Neural cell (in vitro differentiated cells): ENCODE measurements at regions not wholly inside any gene's neighbourhood (a gene's known extent, or its start where the extent isn't known, plus 50 kb on each side); places are given as distances from the start of the nearest gene placed in this dataset.

Experiments used
- H2AFZ ChIP-seq: fragments of 200-600, 300-800 bp; sonication (generic), shearing (Covaris generic); 2 replicates; pipeline ENCODE4 v1.6.0; 2014; ENCODE audit warnings: low read depth, mild to moderate bottlenecking, antibody characterized with exemption, low read length, moderate library complexity
- H3F3A ChIP-seq: fragments of 200-600 bp; shearing (Covaris generic); 2 replicates; pipeline ENCODE4 v1.6.1; 2016; ENCODE audit warnings: mild to moderate bottlenecking, moderate library complexity, mixed read lengths, antibody characterized with exemption, low read length; ENCODE audit not compliant: insufficient read depth, poor library complexity, severe bottlenecking
- H3K27ac ChIP-seq: fragments of 200-600, 300-800 bp; sonication (generic), shearing (Covaris generic); 2 replicates; pipeline ENCODE4 v1.5.1; 2014; ENCODE audit warnings: mild to moderate bottlenecking, low read length, moderate library complexity
- H3K27me3 ChIP-seq: fragments of 300-800, 200-600 bp; sonication (generic), shearing (Covaris generic); 2 replicates; pipeline ENCODE4 v1.6.0; 2014; ENCODE audit warnings: mild to moderate bottlenecking, low read depth, low read length, moderate library complexity; ENCODE audit not compliant: insufficient read depth
- H3K36me3 ChIP-seq: fragments of 300-800, 200-600 bp; sonication (generic), shearing (Covaris generic); 2 replicates; pipeline ENCODE4 v1.5.1; 2014; ENCODE audit warnings: mild to moderate bottlenecking, antibody characterized with exemption, low read length, moderate library complexity; ENCODE audit not compliant: insufficient read depth
- H3K4me2 ChIP-seq: fragments of 300-800, 200-600 bp; sonication (generic), shearing (Covaris generic); 2 replicates; pipeline ENCODE4 v1.6.0; 2014; ENCODE audit warnings: mild to moderate bottlenecking, low read length
- H3K4me3 ChIP-seq: fragments of 300-800, 200-600 bp; sonication (generic), shearing (Covaris generic); 2 replicates; pipeline ENCODE4 v1.5.1; 2014; ENCODE audit warnings: mild to moderate bottlenecking, low read length, moderate library complexity
- H3K79me2 ChIP-seq: fragments of 200-600 bp; shearing (Covaris generic); replicated peaks from 2 replicates; pipeline ENCODE4 v1.6.0; 2014; ENCODE audit warnings: mild to moderate bottlenecking, low read length, moderate library complexity; ENCODE audit not compliant: insufficient read depth
- H3K9ac ChIP-seq: fragments of 300-800, 200-600 bp; sonication (generic), shearing (Covaris generic); 2 replicates; pipeline ENCODE4 v1.6.1; 2016; ENCODE audit warnings: mild to moderate bottlenecking, low read length, mixed read lengths
- H3K9me2 ChIP-seq: fragments of 200-600 bp; shearing (Covaris generic); 2 replicates; pipeline ENCODE4 v1.6.1; 2016; ENCODE audit warnings: mild to moderate bottlenecking, low read length, mixed read lengths; ENCODE audit not compliant: insufficient read depth
- H3K9me3 ChIP-seq: fragments of 200-600, 300-800 bp; sonication (generic), shearing (Covaris generic); 2 replicates; pipeline ENCODE4 v1.6.1; 2016; ENCODE audit warnings: mild to moderate bottlenecking, mixed run types, low read length, moderate library complexity, mixed read lengths
- H4K20me1 ChIP-seq: fragments of 200-600 bp; shearing (Covaris generic); 2 replicates; pipeline ENCODE4 v1.6.1; 2016; ENCODE audit warnings: mild to moderate bottlenecking, mixed run types; ENCODE audit not compliant: insufficient read depth
- CTCF ChIP-seq: fragments of 450-650 bp; IDR thresholded peaks from 2 replicates; pipeline ENCODE4 v1.5.1; 2014; ENCODE audit warnings: antibody characterized with exemption, mild to moderate bottlenecking, moderate library complexity; ENCODE audit not compliant: poor library complexity, severe bottlenecking
- EP300 ChIP-seq: fragments of 450-650 bp; conservative IDR thresholded peaks from 2 replicates; pipeline ENCODE4 v1.6.1; 2014; ENCODE audit warnings: antibody characterized with exemption, mild to moderate bottlenecking, moderate library complexity; ENCODE audit not compliant: poor library complexity, severe bottlenecking
- EZH2 ChIP-seq: fragments of 200-600, 300-800 bp; shearing (Covaris generic), sonication (generic); IDR thresholded peaks from 2 replicates; pipeline ENCODE4 v1.6.1; 2014; ENCODE audit warnings: antibody characterized with exemption, low read length, borderline replicate concordance, mild to moderate bottlenecking; ENCODE audit not compliant: insufficient read depth, poor library complexity, severe bottlenecking
- MXI1 ChIP-seq: fragments of 450-650 bp; conservative IDR thresholded peaks from 2 replicates; pipeline ENCODE4 v1.6.1; 2014; ENCODE audit warnings: antibody characterized with exemption, mild to moderate bottlenecking; ENCODE audit not compliant: poor library complexity, severe bottlenecking
- POLR2AphosphoS5 ChIP-seq: IDR thresholded peaks from 2 replicates; pipeline ENCODE4 v1.6.1; 2012
- RAD21 ChIP-seq: fragments of 450-650 bp; conservative IDR thresholded peaks from 2 replicates; pipeline ENCODE4 v1.6.1; 2014; ENCODE audit warnings: antibody characterized with exemption, mild to moderate bottlenecking, moderate library complexity
- REST ChIP-seq: IDR thresholded peaks from 2 replicates; pipeline ENCODE4 v1.6.1; 2012; ENCODE audit warnings: borderline replicate concordance
- SMC3 ChIP-seq: fragments of 450-650 bp; conservative IDR thresholded peaks from 2 replicates; pipeline ENCODE4 v1.6.1; 2014; ENCODE audit warnings: antibody characterized with exemption, mild to moderate bottlenecking, moderate library complexity; ENCODE audit not compliant: poor library complexity
- TAF1 ChIP-seq: IDR thresholded peaks from 2 replicates; pipeline ENCODE4 v1.6.1; 2012; ENCODE audit warnings: low read depth

GRCh38 chr3:152054315-152054714, 180.9 kb downstream of the SUCNR1 start:
- no peaks in the 10 kb centered on the region for H3K9me3 ChIP-seq
- H3K27me3 ChIP-seq = no peaks in the 10 kb centered on the region
- H3K9me2 ChIP-seq = no peaks in the 10 kb centered on the region
- no peak overlapping the region for H3K27ac ChIP-seq
- H3F3A ChIP-seq = no peaks in the 10 kb centered on the region
- H3K9ac ChIP-seq = no peak overlapping the region
- H3K79me2 ChIP-seq = no peaks in the 10 kb centered on the region
- no peak overlapping the region for H2AFZ ChIP-seq
- no peaks in the 10 kb centered on the region for H4K20me1 ChIP-seq
- H3K36me3 ChIP-seq = no peaks in the 10 kb centered on the region
- H3K4me3 ChIP-seq = no peak overlapping the region
- no peak for TF ChIP-seq TAF1
- TF ChIP-seq EP300 = no peak
- no peak for TF ChIP-seq MXI1
- TF ChIP-seq SMC3 = no peak
- no peak for TF ChIP-seq RAD21
- no peak for TF ChIP-seq EZH2
- TF ChIP-seq CTCF = no peak
- no peak for TF ChIP-seq POLR2AphosphoS5
- no peak for TF ChIP-seq REST
- H3K4me2 ChIP-seq = no peak overlapping the region

GRCh38 chr3:152056073-152056472, 182.6 kb downstream of the SUCNR1 start:
- Histone ChIP-seq H3K9me2 (no peaks in the 10 kb centered on the region), H3K79me2 (no peaks in the 10 kb centered on the region), H3K4me2 (no peak overlapping the region), H3F3A (no peaks in the 10 kb centered on the region), H3K27ac (no peak overlapping the region), H3K9me3 (no peaks in the 10 kb centered on the region), H3K36me3 (no peaks in the 10 kb centered on the region), H3K27me3 (no peaks in the 10 kb centered on the region), H4K20me1 (no peaks in the 10 kb centered on the region), H3K4me3 (no peak overlapping the region), H3K9ac (no peak overlapping the region), H2AFZ (no peak overlapping the region)
- no peak for TF ChIP-seq POLR2AphosphoS5
- TF ChIP-seq MXI1 = no peak
- no peak for TF ChIP-seq EZH2
- TF ChIP-seq CTCF = no peak
- TF ChIP-seq RAD21 = no peak
- TF ChIP-seq TAF1 = no peak
- no peak for TF ChIP-seq EP300
- no peak for TF ChIP-seq SMC3
- no peak for TF ChIP-seq REST
